ENCODE measurements at regions not wholly inside any gene's neighbourhood (a gene's known extent, or its start where the extent isn't known, plus 50 kb on each side); places are given as distances from the start of the nearest gene placed in this dataset.

- TF ChIP-seq ZNF639 (tag by site-specific recombination; IDR thresholded peaks at IDR 0.05) (no peak), KLF10 (tag by site-specific recombination; IDR thresholded peaks at IDR 0.05) (no peak), ZNF510 (tag by site-specific recombination; IDR thresholded peaks at IDR 0.05; ENCODE audit: insufficient replicate concordance) (no peak), ZNF549 (tag by site-specific recombination; IDR thresholded peaks at IDR 0.05) (no peak), PRDM4 (tag by site-specific recombination; IDR thresholded peaks at IDR 0.05) (no peak), ZNF837 (tag by site-specific recombination; IDR thresholded peaks at IDR 0.05) (no peak), ZNF426 (tag by site-specific recombination; IDR thresholded peaks at IDR 0.05) (no peak), ZNF18 (tag by site-specific recombination; IDR thresholded peaks at IDR 0.05) (no peak), HIC1 (tag by site-specific recombination; IDR thresholded peaks at IDR 0.05) (no peak), ZNF202 (tag by site-specific recombination; IDR thresholded peaks at IDR 0.05; ENCODE audit: borderline replicate concordance) (no peak), ZNF580 (tag by site-specific recombination; IDR thresholded peaks at IDR 0.05) (no peak), ZNF610 (tag by site-specific recombination; IDR thresholded peaks at IDR 0.05; ENCODE audit: borderline replicate concordance) (no peak)
- Histone ChIP-seq H3K36me3 (ENCODE audit: control insufficient read depth in 2 of 2, insufficient read depth in 1 of 2, low read length in 2 of 2) (no peaks in the 10 kb centered on the region), H3K27ac (ENCODE audit: extremely low read depth, low read depth, low read length) (no peak overlapping the region), H3K4me3 (ENCODE audit: low read depth, low read length) (no peak overlapping the region), H3K9me3 (ENCODE audit: control insufficient read depth, insufficient read depth, low read depth, low read length) (no peaks in the 10 kb centered on the region), H3K4me1 (ENCODE audit: control insufficient read depth, insufficient read depth, low read length) (no peaks in the 10 kb centered on the region)
- ChIA-PET CTCF (no interaction called here), POLR2A (no interaction called here)
Measured at GRCh38 chr14:38139926-38140325, 67.8 kb upstream of the SSTR1 start.

GRCh38 chr14:38143170-38143569, 64.5 kb upstream of the SSTR1 start:
- CTCF ChIA-PET: no interaction called here
- Histone ChIP-seq H3K4me3 (ENCODE audit: low read depth, low read length) (no peak overlapping the region), H3K9me3 (ENCODE audit: control insufficient read depth, insufficient read depth, low read depth, low read length) (no peaks in the 10 kb centered on the region), H3K4me1 (ENCODE audit: control insufficient read depth, insufficient read depth, low read length) (no peaks in the 10 kb centered on the region), H3K36me3 (ENCODE audit: control insufficient read depth in 2 of 2, insufficient read depth in 1 of 2, low read length in 2 of 2) (no peaks in the 10 kb centered on the region), H3K27ac (ENCODE audit: extremely low read depth, low read depth, low read length) (no peak overlapping the region)
- POLR2A ChIA-PET: no interaction called here
- no peak for TF ChIP-seq PRDM2 (tag by site-specific recombination; IDR thresholded peaks at IDR 0.05; ENCODE audit: borderline replicate concordance)
- TF ChIP-seq ZNF341 (tag by site-specific recombination; IDR thresholded peaks at IDR 0.05; ENCODE audit: low read depth): no peak
- no peak for TF ChIP-seq ZSCAN18 (tag by site-specific recombination; IDR thresholded peaks at IDR 0.05)
- no peak for TF ChIP-seq ELK4 (IDR thresholded peaks at IDR 0.05; ENCODE audit: borderline replicate concordance, low read depth, low read length)
